ENCODE measurements at regions not wholly inside any gene's neighbourhood (a gene's known extent, or its start where the extent isn't known, plus 50 kb on each side); places are given as distances from the start of the nearest gene placed in this dataset.

DNA sequence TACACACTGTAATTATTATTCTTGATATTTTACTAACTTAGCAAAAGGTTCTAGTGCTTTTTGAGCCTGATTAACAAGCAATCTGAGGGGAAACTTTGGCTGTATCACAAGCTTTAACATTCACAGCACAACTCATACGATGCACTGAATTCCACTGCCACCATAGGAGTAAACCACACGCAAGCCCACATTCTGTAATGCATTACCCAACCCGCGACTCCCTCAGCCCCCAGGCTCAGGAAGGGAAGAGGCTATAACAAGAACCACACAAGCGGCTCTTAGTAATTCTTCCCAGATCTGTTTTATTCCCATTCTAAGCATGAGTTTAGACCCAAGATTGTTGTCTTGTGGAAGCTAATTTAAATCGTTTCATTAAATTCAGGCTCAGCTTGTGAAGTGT, 138.5 kb upstream of the TBL1X start:
- Histone ChIP-seq H3K36me3 (ENCODE audit: control insufficient read depth, insufficient read depth, low read length) (no peaks in the 10 kb centered on the region), H3K27me3 (ENCODE audit: control insufficient read depth, insufficient read depth, low read length) (no peaks in the 10 kb centered on the region), H3K79me2 (no peaks in the 10 kb centered on the region), H3K4me3 (ENCODE audit: low read depth, low read length) (no peak overlapping the region), H3K9ac (no peak overlapping the region), H3K4me2 (ENCODE audit: low read length) (no peak overlapping the region), H3K27ac (no peak overlapping the region), H3K4me1 (no peaks in the 10 kb centered on the region), H2AFZ (no peak overlapping the region), H3K9me3 (ENCODE audit: control insufficient read depth, low read length) (no peaks in the 10 kb centered on the region)
- TF ChIP-seq, protein P1, sequence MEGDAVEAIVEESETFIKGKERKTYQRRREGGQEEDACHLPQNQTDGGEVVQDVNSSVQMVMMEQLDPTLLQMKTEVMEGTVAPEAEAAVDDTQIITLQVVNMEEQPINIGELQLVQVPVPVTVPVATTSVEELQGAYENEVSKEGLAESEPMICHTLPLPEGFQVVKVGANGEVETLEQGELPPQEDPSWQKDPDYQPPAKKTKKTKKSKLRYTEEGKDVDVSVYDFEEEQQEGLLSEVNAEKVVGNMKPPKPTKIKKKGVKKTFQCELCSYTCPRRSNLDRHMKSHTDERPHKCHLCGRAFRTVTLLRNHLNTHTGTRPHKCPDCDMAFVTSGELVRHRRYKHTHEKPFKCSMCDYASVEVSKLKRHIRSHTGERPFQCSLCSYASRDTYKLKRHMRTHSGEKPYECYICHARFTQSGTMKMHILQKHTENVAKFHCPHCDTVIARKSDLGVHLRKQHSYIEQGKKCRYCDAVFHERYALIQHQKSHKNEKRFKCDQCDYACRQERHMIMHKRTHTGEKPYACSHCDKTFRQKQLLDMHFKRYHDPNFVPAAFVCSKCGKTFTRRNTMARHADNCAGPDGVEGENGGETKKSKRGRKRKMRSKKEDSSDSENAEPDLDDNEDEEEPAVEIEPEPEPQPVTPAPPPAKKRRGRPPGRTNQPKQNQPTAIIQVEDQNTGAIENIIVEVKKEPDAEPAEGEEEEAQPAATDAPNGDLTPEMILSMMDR (IDR thresholded peaks at IDR 0.05): no peak

DNA sequence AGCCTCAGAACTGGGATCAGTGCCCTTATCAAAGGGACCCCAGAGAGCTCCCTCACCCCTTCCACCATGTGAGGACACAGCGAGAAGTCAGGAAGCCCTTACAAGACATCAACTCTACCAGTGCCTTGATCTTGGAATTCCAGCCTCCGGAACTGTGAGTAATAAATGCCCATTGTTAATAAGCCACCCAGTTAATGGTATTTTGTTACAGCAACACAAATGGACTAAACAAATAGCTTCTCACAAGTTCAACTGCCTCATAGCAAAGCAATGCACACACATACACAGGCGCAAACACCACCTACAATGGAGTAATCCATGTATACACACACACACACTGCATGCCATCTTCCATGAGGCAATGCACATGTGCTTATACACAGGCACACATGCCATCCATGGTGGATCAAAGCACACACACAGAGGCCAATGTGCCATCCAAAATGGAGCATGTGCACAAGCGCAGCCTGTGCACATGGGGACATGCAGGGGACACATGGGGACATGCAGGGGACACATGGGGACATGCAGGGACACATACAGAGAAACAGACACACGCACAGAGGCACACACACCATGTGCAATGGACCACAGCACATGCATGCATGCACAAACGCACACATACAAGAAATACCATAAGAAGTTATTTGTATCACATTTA, 137.6 kb upstream of the TBL1X start:
- no peak overlapping the region for H3K27ac ChIP-seq
- H3K4me1 ChIP-seq: no peaks in the 10 kb centered on the region
- H3K27me3 ChIP-seq (ENCODE audit: control insufficient read depth, insufficient read depth, low read length): no peaks in the 10 kb centered on the region
- no peaks in the 10 kb centered on the region for H3K9me3 ChIP-seq (ENCODE audit: control insufficient read depth, low read length)
- H2AFZ ChIP-seq: no peak overlapping the region
- no peaks in the 10 kb centered on the region for H3K36me3 ChIP-seq (ENCODE audit: control insufficient read depth, insufficient read depth, low read length)
- TF ChIP-seq, protein P1 (IDR thresholded peaks at IDR 0.05): no peak
- no peaks in the 10 kb centered on the region for H3K79me2 ChIP-seq
- no peak overlapping the region for H3K4me3 ChIP-seq (ENCODE audit: low read depth, low read length)
- no peak overlapping the region for H3K9ac ChIP-seq
- no peak overlapping the region for H3K4me2 ChIP-seq (ENCODE audit: low read length)

DNA sequence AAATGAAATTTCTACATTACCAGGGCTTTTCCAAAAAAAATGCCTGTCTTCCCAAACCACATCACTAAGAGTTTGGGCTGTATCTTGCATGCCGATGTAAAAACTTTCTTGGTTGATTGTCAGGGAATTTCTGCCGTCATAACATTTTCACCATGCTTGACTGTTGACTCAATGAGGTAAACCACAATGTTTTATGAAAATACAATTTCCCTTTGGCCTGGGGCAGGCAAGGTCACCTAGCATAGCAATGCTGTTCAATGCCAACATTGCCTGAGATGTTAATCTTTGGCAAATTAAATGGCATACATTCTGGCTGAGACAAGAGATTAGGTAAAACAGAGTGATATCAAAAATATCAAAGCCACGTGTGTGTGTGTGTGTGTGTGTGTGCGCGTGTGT, 137.1 kb upstream of the TBL1X start:
- no peak overlapping the region for H3K4me3 ChIP-seq (ENCODE audit: low read depth, low read length)
- no peak overlapping the region for H2AFZ ChIP-seq
- H3K9ac ChIP-seq: no peak overlapping the region
- H3K27me3 ChIP-seq (ENCODE audit: control insufficient read depth, insufficient read depth, low read length): no peaks in the 10 kb centered on the region
- no peaks in the 10 kb centered on the region for H3K36me3 ChIP-seq (ENCODE audit: control insufficient read depth, insufficient read depth, low read length)
- H3K4me1 ChIP-seq: no peaks in the 10 kb centered on the region
- TF ChIP-seq, protein P1 (IDR thresholded peaks at IDR 0.05): no peak
- H3K79me2 ChIP-seq: no peaks in the 10 kb centered on the region
- no peak overlapping the region for H3K4me2 ChIP-seq (ENCODE audit: low read length)
- no peaks in the 10 kb centered on the region for H3K9me3 ChIP-seq (ENCODE audit: control insufficient read depth, low read length)
- H3K27ac ChIP-seq: no peak overlapping the region

DNA sequence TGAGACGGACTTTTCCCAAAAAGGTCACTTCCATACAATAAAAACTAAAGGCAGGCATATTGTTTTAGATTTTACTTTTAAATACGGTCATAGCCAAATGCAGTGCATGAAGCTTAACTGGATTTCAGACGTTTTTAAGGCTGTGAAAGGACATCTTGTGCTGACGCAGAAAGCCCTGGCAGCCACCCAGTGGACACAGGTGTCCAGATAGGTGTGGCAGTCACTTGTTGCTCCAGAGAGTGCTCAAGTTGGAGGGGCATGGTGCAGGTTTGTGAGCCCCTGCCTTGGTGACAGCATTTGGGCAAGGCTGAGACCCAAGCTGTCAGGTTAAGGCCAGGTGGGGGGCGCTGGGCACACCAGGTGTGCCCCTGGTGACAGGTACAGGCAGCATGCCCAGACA, 135.8 kb upstream of the TBL1X start:
- H2AFZ ChIP-seq: no peak overlapping the region
- no peaks in the 10 kb centered on the region for H3K36me3 ChIP-seq (ENCODE audit: control insufficient read depth, insufficient read depth, low read length)
- no peaks in the 10 kb centered on the region for H3K9me3 ChIP-seq (ENCODE audit: control insufficient read depth, low read length)
- H3K4me1 ChIP-seq: no peaks in the 10 kb centered on the region
- TF ChIP-seq, protein P1 (IDR thresholded peaks at IDR 0.05): no peak
- H3K4me2 ChIP-seq (ENCODE audit: low read length): no peak overlapping the region
- no peaks in the 10 kb centered on the region for H3K27me3 ChIP-seq (ENCODE audit: control insufficient read depth, insufficient read depth, low read length)
- no peak overlapping the region for H3K27ac ChIP-seq
- no peaks in the 10 kb centered on the region for H3K79me2 ChIP-seq
- H3K4me3 ChIP-seq (ENCODE audit: low read depth, low read length): no peak overlapping the region
- H3K9ac ChIP-seq: no peak overlapping the region

All from parathyroid adenoma (tissue), 2 donors.